HG03442 (cell line): ENCODE measurements at regions not wholly inside any gene's neighbourhood (a gene's known extent, or its start where the extent isn't known, plus 50 kb on each side); places are given as distances from the start of the nearest gene placed in this dataset.

Experiments
- ATAC-seq: cut with Tn5 transposase; IDR thresholded peaks from one replicate; pipeline ENCODE4 v1.9.1; 2021; ENCODE audit warnings: mild to moderate bottlenecking, moderate library complexity; ENCODE audit not compliant: unreplicated experiment

GRCh38 chr1:94599095-94599813 lies 57.7 kb upstream of the F3 start:
- no peak for ATAC-seq

GRCh38 chr1:94597701-94598100 lies 56.1 kb upstream of the F3 start:
- no peak for ATAC-seq

DNA sequence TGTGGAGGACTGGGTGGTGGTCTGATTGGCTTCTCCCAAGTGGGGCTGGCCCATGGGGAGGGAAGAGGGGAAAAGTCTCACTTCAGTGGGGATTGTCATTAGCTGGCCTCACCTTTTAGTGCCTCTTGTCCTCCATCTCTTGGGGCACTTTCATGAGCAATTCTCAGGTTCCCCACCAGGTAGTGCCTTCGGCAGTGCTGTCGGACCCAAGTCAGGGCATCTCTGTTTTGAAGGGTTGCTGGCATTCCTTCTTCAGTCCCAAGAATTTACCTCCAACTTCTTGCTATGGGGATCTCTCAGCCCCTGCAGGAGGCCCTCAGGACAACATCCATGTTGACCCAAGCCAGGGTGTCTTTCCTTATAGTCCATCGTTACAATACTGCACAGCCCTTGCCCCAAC lies 54.7 kb upstream of the F3 start:
- ATAC-seq, result no peak

DNA sequence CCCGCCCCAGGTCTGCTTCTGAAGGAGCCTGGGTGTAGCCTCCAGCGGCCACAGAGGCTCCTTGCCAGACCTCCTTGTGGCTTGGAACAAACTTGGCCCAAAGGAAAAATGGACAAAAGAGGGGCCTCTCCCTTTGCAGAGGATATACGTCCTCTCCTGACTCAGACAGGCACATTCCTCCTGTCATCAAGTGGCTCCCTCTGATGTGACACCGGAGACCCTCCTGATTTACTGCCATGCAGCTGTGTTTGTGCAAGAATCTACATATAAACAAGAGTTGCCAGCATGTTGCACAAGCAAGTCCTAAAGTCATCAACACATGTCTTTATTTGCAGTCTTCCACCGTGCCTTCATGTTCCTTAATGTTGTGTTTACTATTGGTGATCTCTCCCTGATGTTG lies 54.1 kb upstream of the F3 start:
- no peak for ATAC-seq

DNA sequence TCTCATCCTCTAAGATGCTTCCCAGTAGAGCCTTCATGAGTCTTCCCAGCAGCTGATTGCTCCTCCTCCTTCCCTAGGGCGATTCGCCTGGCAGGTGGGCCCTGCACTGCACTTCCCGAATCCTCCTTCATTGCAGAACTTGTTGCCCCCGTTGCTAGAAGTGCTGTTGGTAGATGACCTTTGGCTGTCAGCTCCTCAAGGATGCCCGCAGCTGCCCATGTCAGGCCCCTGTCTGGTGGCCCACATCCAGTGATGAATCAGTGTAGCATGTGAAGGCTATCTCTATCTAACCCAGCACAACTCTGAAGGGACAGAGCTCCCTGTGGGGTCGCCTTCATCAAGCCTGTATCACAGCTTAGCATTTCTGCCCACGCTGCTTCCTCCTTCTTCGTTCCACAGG lies 52.1 kb upstream of the F3 start:
- ATAC-seq, result no peak

- no peak for ATAC-seq
Observed at GRCh38 chr1:94592571-94592920, 51.0 kb upstream of the F3 start.

DNA sequence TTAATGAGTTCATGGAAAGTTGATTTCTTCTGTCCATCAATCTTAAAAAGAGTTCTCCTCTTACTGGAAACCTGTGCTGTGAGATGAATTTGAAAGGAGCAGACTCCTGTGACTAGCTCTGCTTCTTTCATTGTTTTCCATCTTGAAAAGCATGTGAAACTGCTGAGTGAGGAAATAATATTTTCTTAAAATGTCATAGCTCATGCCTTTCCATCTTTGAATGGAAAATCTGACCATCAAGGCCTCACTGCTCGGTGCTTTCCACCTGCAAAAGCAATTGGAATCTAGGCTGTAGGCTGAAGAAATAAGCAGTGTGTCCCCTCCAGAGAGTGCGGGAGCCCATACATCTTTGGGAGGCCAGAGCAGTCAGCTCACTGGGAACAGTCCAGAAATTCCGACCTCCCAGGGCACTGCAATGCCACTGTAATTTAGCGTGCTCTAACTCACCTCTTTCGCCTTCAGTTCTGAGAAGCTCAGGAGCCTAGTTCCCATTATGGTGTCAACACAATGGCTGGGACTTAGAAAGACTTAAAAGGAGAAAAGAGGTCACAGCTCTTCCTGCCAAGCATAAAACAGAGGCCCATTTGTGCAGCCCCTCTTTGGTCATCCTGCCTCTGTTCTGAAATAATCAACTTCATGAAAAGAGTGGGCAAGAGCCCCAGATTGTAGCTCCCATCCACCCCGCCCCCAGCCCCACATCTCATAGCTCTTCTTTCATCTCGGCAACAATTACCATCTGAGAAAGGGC lies 50.4 kb upstream of the F3 start:
- no peak for ATAC-seq
